Psoas muscle (tissue), 7 donors: ENCODE measurements at regions not wholly inside any gene's neighbourhood (a gene's known extent, or its start where the extent isn't known, plus 50 kb on each side); places are given as distances from the start of the nearest gene placed in this dataset.

Source experiments
- ATAC-seq, 4 donors: fragments of 200-7000 bp; cut with Tn5 transposase; one replicate each; pipeline ENCODE4 v1.9.1; 2020; ENCODE audit warnings: moderate library complexity in 3 of 4, mild to moderate bottlenecking in 2 of 4
- DNase-seq, 2 donors: peaks; one replicate each; pipeline ENCODE4 v3.0.0-alpha.2; 2020
- H3K27ac ChIP-seq: fragments of 200-600 bp; one replicate; pipeline ENCODE4 v1.8.0; 2022
- H3K27me3 ChIP-seq, 3 donors: fragments of 200-600 bp in 1 of 3; one replicate each; pipeline versions ENCODE4 v1.6.1 to v1.8.0; 2013 to 2022; ENCODE audit warnings: low read length in 2 of 3, mild to moderate bottlenecking in 2 of 3, moderate library complexity in 1 of 3; ENCODE audit not compliant: insufficient read depth in 3 of 3
- H3K36me3 ChIP-seq, 2 donors: fragments of 200-600 bp in 1 of 2; one replicate each; pipeline versions ENCODE4 v1.6.1 to v1.8.0; 2013 to 2022; ENCODE audit warnings: low read depth in 1 of 2, mild to moderate bottlenecking in 1 of 2, moderate library complexity in 1 of 2; ENCODE audit not compliant: insufficient read depth in 1 of 2
- H3K4me1 ChIP-seq: fragments of 200-600 bp; one replicate; pipeline ENCODE4 v1.8.0; 2022
- H3K4me3 ChIP-seq: fragments of 200-600 bp; one replicate; pipeline ENCODE4 v1.8.0; 2022; ENCODE audit warnings: mild to moderate bottlenecking
- H3K9me3 ChIP-seq: fragments of 200-600 bp; one replicate; pipeline ENCODE4 v1.8.0; 2022
- CTCF ChIP-seq: fragments of 200-600 bp; IDR thresholded peaks from one replicate; pipeline ENCODE4 v1.8.0; 2022; ENCODE audit warnings: antibody characterized with exemption
- WGBS, 3 donors: extraction: QIAGEN DNeasy Blood & Tissue Kit; methylation state at CpG; one replicate each; pipeline versions ENCODE4 v1.1.6 to v1.1.7; 2013; 5-methylcytosine and 5-hydroxymethylcytosine counted together
- intact Hi-C, 2 donors: fragments of 100-400 bp; cut with DNase I; formaldehyde crosslinking; loops; one replicate each; pipeline versions ENCODE4 v1.11.0 to v1.14.2; 2022
- donor health status: healthy with polysubstance abuse.
- donor health status: DM: no; HTN: no; CAD: no; lungs with moderate emphysema.
- donor health status: Bipolar disorder and iron deficiency.
- donor health status: healthy.
- donor health status: DM: yes; HTN: yes; CAD: no.
- donor health status: DM: no; HTN: no; CAD: no.
- donor health status: DM: yes; HTN: yes; CAD: no.

DNA sequence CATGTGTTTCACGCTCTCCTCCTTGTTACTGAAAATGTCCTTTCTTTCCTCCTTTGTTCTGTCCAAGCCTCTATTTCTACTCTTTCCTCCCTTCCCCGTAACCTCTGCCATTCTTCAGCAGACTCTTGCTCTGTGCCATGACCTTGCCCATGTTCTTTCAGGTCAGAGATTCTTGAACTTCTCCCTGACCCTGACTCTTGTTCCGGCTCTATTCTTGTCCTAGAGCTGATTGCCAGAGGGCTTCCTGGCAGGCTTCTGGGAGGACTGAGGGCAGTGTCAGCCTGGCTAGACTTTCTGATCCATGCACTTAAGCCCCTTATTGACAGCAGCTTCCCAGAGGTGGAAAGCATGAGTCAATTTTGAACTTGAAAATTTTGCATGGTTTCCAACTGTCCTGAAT is 174.2 kb downstream of the TMEM161B start:
- Histone ChIP-seq H3K27me3 (no peaks in the 10 kb centered on the region), H3K4me1 (no peaks in the 10 kb centered on the region), H3K36me3 (no peaks in the 10 kb centered on the region), H3K4me3 (no peak overlapping the region), H3K9me3 (no peaks in the 10 kb centered on the region), H3K27ac (no peak overlapping the region)
- TF ChIP-seq CTCF, result no peak
- 51 to 61% (median 57%) methylated on average over 3 of the region's 3 CpGs for WGBS, 3 donors
- DNase-seq (no peak), ATAC-seq (no peak)
- intact Hi-C loops, result loop anchor here in 1 of 2 donors (5.0 kb wide), 1 partner anchor 223 kb away; no protein-coding TSS in a partner anchor

DNA sequence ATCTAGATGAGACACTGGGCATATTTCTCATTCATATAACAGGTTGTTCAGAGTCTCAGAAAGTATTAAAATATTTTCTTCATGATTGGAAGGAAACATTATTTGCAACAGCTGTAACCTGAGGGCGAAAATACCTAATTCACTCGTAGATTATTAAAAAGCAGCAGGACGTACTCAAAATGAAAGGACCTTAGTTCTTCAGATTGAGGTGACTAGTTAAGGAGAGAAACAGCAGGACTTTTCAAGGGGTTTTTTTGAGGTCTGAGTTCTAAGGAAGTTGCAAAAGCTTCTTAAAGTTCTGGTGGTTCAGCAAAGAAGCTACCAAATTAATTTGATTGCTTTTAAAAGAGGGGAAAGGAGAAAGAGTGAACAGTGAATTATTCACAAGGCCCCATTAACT is 174.9 kb downstream of the TMEM161B start:
- DNase-seq (no peak), ATAC-seq (no peak)
- Histone ChIP-seq H3K9me3 (no peaks in the 10 kb centered on the region), H3K27ac (no peak overlapping the region), H3K4me1 (no peaks in the 10 kb centered on the region), H3K27me3 (no peaks in the 10 kb centered on the region), H3K36me3 (no peaks in the 10 kb centered on the region), H3K4me3 (no peak overlapping the region)
- no peak for TF ChIP-seq CTCF
- 68 to 71% (median 69%) methylated on average over 3 of the region's 3 CpGs for WGBS, 3 donors
- intact Hi-C loops, result loop anchor here in 1 of 2 donors (5.0 kb wide), 1 partner anchor 224 kb away; no protein-coding TSS in a partner anchor

DNA sequence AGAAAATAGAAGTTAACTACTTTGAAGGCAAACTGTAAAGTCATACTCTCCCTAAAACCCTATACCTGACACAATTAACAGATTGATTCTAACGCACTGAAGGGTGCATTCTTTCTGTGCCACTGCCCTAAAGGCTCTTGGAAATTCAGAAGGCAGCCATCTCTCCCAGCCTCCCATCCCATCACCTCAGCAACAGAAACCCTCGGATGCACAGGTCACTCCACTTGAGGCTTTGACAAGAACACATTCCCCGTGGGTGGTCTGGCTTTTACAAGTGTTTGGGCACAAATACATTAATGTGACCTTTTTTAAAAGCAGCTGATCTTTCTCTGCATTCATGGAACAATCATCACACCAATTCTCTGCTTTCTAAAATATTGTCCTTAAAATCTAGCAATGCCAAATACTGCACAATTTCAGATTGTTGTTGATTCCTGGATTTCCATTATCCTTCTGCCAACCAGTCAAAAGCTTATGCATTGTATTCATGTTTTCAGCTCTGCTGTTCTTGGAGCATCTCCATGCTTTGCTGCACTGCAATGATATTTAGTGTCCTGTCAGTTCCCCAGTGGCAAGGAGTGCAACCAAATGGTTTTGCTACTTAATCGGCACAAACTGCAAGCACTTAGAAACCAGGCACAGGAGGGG is 175.6 kb downstream of the TMEM161B start:
- no peak for TF ChIP-seq CTCF
- H3K4me1 ChIP-seq, result no peaks in the 10 kb centered on the region
- no peak for DNase-seq
- no peaks in the 10 kb centered on the region for H3K9me3 ChIP-seq
- 25 to 35% (median 31%) methylated on average over 4 of the region's 4 CpGs for WGBS, 3 donors
- no peak for ATAC-seq
- H3K27me3 ChIP-seq, result no peaks in the 10 kb centered on the region
- intact Hi-C loops, result loop anchor here in 1 of 2 donors (5.0 kb wide), 1 partner anchor 224 kb away; no protein-coding TSS in a partner anchor
- H3K27ac ChIP-seq, result no peak overlapping the region
- no peak overlapping the region for H3K4me3 ChIP-seq
- H3K36me3 ChIP-seq, result no peaks in the 10 kb centered on the region

DNA sequence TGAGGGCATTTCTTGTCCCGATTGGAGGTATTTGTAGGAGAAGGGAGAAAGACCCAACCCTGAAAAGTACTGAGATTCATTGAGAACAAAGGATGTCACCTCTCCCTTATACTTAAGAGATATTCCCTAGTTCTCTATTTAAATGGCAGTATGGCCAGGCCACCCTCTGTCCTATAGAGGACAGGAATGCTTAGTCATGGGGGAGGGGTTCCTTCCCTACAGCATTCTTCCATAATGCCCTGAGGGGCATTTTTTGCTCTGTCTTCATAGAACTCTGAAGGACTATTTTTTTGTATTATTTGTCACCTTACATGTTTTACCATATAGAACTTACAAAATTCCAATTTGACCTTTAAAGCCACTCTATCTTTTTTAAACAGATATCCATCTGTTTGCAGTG is 176.3 kb downstream of the TMEM161B start:
- WGBS, 3 donors, result 21 to 42% (median 31%) methylated on average over 1 of the region's 1 CpG
- ATAC-seq, result no peak
- no peak for TF ChIP-seq CTCF
- intact Hi-C loops, result loop anchor here in 1 of 2 donors (5.0 kb wide), 1 partner anchor 225 kb away; no protein-coding TSS in a partner anchor
- Histone ChIP-seq H3K4me3 (no peak overlapping the region), H3K36me3 (no peaks in the 10 kb centered on the region), H3K27ac (no peak overlapping the region), H3K9me3 (no peaks in the 10 kb centered on the region), H3K4me1 (no peaks in the 10 kb centered on the region), H3K27me3 (peaks cover 0 to under 1% (median 0%) of the 10 kb centered on the region in 3 donors)
- DNase-seq, result no peak
